GM13977 (cell line): ENCODE measurements at regions not wholly inside any gene's neighbourhood (a gene's known extent, or its start where the extent isn't known, plus 50 kb on each side); places are given as distances from the start of the nearest gene placed in this dataset.
A peak's percentile ranks its signal among the peaks of the same experiment; 100 is the strongest.
"Not testable (repeated sequence)": the region's sequence is repeated elsewhere in the genome, so short reads cannot be mapped to it uniquely, and the experiment has no call there.

Experiments used
- DNase-seq: peaks from one replicate; pipeline ENCODE4 v3.0.0; 2012; ENCODE audit warnings: low spot score
- in situ Hi-C: fragments of 300-500 bp; cut with MboI; formaldehyde crosslinking; loops from one replicate; pipeline ENCODE4 v1.12.0; 2022; ENCODE audit warnings: low sequenced_read_pairs, low pct_unique_long_range_greater_than_20kb, mixed read lengths, inconsistent platforms; ENCODE audit not compliant: unreplicated experiment
- TF ChIP-seq, protein P1 (sequence below): IDR thresholded peaks from 2 replicates; pipeline ENCODE4 v1.5.1; 2012; ENCODE audit warnings: mild to moderate bottlenecking, control low read depth; ENCODE audit not compliant: insufficient read depth; ENCODE audit errors: extremely low read depth, missing control alignments

DNA sequence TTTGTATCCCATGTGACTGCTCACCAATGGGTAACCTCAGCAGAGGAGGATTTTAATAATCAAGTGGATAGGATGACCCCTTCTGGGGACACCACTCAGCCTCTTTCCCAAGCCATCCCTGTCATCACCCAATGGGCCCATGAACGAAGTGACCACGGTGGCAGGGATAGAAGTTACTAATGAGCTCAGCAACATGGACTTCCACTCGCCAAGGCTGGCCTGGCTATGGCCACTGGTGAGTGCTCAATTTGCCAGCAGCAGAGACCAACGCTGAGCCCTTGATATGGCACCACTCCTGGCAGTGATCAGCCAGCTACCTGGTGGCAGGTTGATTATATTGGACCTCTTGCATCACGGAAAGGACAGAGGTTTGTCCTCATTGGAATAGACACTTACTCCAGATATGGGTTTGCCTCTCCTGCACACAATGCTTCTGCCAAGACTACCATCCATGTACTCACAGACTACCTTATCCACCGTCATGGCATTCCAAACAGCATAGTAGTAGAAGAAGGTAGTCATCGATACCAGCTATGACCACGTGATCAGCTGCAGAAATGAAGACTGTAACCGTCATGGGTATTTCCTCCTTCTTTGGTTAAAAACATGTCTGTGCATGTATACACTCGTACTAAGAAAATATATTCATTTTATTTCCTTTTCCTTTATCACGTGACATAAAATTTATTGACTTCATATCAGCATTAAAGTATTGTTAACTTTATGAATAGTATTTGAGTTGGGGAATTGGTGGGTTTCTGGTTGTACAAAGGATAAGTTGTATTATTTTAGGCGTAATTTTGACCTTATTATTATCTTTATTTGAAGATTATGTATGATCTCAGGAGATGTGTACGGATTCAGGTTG, 562.6 kb downstream of the PTPRU start:
- no peak for DNase-seq
- in situ Hi-C loops, result no loop called here
- TF ChIP-seq, protein P1, sequence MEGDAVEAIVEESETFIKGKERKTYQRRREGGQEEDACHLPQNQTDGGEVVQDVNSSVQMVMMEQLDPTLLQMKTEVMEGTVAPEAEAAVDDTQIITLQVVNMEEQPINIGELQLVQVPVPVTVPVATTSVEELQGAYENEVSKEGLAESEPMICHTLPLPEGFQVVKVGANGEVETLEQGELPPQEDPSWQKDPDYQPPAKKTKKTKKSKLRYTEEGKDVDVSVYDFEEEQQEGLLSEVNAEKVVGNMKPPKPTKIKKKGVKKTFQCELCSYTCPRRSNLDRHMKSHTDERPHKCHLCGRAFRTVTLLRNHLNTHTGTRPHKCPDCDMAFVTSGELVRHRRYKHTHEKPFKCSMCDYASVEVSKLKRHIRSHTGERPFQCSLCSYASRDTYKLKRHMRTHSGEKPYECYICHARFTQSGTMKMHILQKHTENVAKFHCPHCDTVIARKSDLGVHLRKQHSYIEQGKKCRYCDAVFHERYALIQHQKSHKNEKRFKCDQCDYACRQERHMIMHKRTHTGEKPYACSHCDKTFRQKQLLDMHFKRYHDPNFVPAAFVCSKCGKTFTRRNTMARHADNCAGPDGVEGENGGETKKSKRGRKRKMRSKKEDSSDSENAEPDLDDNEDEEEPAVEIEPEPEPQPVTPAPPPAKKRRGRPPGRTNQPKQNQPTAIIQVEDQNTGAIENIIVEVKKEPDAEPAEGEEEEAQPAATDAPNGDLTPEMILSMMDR, result no peak

DNA sequence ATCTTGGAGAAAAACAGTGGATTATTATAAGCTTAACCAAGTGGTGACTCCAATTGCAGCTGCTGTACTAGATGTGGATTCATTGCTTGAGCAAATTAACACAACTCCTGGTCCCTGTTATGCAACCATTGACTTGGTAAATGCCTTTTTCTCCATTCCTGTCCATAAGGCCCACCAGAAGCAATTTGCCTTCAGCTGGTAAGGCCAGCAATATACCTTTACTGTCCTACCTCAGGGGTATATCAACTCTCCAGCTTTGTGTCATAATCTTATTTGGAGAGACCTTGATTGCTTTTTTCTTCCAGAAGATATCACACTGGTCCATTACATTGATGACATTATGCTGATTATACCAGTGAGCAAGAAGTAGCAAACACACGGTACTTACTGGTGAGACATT, 560.8 kb downstream of the PTPRU start:
- DNase-seq, in situ Hi-C loops: not testable (repeated sequence)

DNA sequence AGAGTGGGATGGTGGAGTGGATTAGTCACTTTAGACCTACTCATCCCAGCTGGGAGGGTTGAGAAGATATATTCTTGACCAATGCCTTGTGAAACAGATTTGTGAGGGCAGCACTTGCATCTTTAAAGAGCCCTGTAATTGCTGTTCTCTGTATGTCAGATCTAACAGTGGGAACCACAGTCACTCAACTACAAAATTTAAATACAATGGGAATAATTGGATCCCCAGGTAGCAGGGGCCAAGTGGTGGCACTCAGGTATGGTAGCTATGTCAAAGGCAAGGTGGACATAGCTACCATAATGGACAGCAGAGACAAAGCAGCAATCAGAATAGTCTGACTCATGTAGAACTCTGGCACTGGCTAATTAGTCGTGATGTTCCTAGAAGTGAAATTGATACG, 559.6 kb downstream of the PTPRU start:
- in situ Hi-C loops, DNase-seq: not testable (repeated sequence)

DNA sequence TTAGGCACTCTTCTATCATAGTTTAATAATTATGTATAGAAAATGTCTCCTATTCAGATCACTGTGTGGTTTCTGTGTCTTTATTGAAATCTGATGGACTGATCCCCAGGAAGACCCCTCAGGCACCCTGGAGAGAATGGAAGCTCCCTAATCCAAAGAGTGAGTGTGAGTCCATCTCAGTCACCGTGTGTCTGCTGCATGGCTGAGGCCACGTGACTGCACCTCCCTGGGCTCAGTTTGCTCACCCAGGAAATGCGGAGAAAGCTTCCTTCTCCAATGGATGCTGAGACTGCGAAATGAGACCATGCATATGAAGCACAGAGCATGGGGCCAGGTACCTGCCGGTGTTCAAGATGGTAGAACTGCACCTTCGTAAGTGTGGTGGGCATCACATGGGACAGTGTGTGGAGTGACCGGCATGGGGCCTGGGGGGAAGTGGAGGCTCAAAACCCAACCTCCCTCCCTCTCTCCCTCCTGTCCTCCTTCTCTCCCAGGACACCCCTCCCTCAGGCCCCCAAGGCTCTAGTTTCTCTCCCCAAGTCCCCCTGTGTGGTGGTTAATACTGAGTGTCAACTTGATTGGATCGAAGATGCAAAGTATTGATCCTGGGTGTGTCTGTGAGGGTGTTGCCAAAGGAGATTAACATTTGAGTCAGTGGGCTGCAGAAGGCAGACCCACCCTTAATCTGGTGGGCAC, 557.5 kb downstream of the PTPRU start:
- no peak for DNase-seq
- TF ChIP-seq, protein P1, result no peak
- in situ Hi-C loops, result no loop called here

DNA sequence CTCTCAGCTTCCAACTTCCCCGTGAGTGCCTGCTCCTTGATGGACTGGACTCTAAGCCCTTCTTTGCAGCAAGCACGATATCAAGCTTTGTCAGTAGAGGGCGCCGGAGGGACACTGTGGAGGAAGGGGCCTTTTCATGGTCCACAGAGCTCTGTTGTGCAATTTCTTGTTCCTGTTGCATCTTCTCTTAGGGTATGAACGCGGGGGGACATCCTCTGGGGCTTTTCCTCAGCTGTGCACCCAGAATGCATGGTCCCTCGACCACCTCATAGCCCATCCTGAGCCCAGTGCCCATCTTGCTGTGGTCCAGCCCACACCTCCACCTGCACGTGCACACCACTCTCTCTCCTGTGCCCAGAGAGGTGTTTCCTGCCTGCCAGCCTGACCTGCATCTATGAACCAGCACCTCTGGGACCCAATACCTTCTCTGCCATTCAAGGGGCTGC, 556.8 kb downstream of the PTPRU start:
- DNase-seq, result peak; percentile 71
- TF ChIP-seq, protein P1, result peak; percentile 81
- in situ Hi-C loops, result no loop called here

DNA sequence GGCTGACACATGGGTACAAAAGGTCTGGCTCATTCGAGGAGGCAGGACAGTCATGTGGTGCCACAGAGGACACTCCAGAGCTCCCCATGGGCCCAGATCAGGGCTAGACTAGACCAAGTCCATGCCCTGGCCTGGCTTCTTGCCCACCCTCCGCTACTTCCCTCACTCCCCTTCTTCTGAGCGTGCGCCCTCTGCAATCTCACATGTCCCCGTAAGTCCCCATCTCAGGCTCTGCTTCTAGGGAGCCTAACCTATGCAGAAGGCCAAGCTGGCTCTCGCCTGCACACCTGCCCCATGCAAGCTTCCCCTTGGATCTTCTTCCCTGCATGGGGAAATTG, 553.6 kb downstream of the PTPRU start:
- TF ChIP-seq, protein P1, result no peak
- in situ Hi-C loops, result no loop called here
- no peak for DNase-seq

DNA sequence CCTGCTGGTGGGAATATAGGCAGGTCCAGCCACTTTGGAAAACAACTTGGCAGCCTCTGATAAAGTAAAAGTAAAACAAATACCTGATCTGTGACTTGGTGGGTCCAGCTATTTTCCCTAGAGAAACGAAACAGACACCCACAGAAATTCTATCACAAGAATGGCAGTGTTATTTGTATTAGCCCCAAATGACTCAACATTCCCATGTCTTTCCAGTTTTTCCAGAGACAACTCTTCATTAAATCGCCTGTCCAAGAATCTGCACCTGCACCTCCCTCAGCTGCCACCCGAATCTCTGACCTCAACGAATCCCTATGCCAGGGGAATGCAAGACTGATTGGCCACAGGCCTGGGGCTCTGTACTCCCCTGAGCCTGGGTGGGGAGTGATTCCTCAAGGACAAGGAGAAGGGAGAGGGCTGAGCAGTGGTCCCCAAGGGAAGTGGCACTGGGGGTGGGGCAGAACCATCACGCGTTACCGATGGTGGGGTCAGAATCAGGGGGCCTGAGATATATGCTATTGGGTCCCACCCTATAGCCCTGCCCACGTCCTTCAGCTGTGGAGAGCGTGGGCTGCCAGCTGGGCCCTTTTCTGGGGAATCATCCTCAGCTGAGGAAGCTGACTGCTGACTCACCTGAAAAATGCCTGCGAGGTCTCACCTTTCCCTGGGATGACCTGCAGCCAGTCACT, 553.0 kb downstream of the PTPRU start:
- no peak for DNase-seq
- in situ Hi-C loops, result no loop called here
- TF ChIP-seq, protein P1, result no peak
